Panc1 (cell line): ENCODE measurements at regions not wholly inside any gene's neighbourhood (a gene's known extent, or its start where the extent isn't known, plus 50 kb on each side); places are given as distances from the start of the nearest gene placed in this dataset.

Experiments
- POLR2AphosphoS5 ChIP-seq: IDR thresholded peaks from 2 replicates; pipeline ENCODE4 v1.6.1; 2012; ENCODE audit warnings: mild to moderate bottlenecking, low read depth, low read length, moderate library complexity
- TF ChIP-seq, protein P1 (sequence below): fragments of 450-650 bp; IDR thresholded peaks from 2 replicates; pipeline ENCODE4 v1.5.1; 2017; ENCODE audit warnings: mild to moderate bottlenecking
- TF ChIP-seq, protein P2 (sequence below), 2 experiments: IDR thresholded peaks; 2 replicates each; pipeline ENCODE4 v1.6.1; 2011 to 2012; ENCODE audit warnings: low read depth in 2 of 2, control low read depth in 1 of 2, low read length in 1 of 2, mild to moderate bottlenecking in 1 of 2, moderate library complexity in 1 of 2; ENCODE audit not compliant: insufficient read depth in 1 of 2

DNA sequence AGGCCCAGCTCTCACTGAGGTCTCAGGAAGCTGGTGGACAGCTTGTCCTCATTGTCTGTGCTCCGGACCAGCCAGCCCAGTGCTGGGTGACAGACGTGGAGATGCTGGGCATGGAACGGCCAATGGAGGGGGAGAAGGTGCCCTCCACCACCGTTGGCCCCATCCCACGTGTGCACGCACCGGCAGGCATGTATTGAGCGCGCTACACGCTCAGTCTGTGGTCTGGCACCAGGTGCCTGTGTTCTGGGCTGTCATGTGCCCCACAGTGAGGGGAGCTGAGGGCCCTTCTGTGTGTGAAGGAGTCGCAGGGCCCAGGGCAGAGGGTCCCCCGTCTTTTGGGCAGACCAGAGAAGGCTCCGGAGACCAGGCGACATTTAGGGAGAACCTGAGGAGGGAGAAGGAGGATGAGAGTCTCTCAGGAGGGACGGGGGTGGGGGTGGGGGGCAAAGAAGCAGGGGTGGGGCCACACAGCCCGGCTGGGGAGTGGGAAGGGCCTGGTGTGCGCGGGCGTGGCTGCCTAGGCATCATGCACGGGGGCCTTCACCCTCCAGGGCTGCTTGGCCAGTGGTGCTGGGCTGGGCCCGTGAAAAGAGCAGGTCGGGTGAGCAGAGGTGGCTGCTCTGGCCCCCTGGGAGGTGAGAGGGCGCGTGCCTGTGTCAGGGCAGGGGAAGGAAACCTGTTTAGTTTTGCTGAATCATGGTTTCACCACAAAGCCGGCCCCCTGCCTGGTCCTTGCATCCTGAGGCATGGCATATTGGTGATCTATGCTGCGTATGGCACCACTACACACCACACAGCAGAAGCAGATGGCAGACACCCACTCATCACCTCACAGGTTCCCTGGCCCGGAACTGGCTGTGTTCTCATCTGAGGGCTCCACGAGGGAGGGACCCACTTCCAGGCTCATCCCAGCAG is 86.7 kb upstream of the TTC34 start:
- TF ChIP-seq, protein P1, sequence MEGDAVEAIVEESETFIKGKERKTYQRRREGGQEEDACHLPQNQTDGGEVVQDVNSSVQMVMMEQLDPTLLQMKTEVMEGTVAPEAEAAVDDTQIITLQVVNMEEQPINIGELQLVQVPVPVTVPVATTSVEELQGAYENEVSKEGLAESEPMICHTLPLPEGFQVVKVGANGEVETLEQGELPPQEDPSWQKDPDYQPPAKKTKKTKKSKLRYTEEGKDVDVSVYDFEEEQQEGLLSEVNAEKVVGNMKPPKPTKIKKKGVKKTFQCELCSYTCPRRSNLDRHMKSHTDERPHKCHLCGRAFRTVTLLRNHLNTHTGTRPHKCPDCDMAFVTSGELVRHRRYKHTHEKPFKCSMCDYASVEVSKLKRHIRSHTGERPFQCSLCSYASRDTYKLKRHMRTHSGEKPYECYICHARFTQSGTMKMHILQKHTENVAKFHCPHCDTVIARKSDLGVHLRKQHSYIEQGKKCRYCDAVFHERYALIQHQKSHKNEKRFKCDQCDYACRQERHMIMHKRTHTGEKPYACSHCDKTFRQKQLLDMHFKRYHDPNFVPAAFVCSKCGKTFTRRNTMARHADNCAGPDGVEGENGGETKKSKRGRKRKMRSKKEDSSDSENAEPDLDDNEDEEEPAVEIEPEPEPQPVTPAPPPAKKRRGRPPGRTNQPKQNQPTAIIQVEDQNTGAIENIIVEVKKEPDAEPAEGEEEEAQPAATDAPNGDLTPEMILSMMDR, result no peak
- TF ChIP-seq, protein P2, sequence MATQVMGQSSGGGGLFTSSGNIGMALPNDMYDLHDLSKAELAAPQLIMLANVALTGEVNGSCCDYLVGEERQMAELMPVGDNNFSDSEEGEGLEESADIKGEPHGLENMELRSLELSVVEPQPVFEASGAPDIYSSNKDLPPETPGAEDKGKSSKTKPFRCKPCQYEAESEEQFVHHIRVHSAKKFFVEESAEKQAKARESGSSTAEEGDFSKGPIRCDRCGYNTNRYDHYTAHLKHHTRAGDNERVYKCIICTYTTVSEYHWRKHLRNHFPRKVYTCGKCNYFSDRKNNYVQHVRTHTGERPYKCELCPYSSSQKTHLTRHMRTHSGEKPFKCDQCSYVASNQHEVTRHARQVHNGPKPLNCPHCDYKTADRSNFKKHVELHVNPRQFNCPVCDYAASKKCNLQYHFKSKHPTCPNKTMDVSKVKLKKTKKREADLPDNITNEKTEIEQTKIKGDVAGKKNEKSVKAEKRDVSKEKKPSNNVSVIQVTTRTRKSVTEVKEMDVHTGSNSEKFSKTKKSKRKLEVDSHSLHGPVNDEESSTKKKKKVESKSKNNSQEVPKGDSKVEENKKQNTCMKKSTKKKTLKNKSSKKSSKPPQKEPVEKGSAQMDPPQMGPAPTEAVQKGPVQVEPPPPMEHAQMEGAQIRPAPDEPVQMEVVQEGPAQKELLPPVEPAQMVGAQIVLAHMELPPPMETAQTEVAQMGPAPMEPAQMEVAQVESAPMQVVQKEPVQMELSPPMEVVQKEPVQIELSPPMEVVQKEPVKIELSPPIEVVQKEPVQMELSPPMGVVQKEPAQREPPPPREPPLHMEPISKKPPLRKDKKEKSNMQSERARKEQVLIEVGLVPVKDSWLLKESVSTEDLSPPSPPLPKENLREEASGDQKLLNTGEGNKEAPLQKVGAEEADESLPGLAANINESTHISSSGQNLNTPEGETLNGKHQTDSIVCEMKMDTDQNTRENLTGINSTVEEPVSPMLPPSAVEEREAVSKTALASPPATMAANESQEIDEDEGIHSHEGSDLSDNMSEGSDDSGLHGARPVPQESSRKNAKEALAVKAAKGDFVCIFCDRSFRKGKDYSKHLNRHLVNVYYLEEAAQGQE (IDR thresholded peaks at IDR 0.05; ENCODE audit: insufficient read depth in 1 of 2, low read depth in 2 of 2, low read length in 1 of 2), result no peak
- no peak for TF ChIP-seq POLR2AphosphoS5
